ENCODE measurements at regions not wholly inside any gene's neighbourhood (a gene's known extent, or its start where the extent isn't known, plus 50 kb on each side); places are given as distances from the start of the nearest gene placed in this dataset.

DNA sequence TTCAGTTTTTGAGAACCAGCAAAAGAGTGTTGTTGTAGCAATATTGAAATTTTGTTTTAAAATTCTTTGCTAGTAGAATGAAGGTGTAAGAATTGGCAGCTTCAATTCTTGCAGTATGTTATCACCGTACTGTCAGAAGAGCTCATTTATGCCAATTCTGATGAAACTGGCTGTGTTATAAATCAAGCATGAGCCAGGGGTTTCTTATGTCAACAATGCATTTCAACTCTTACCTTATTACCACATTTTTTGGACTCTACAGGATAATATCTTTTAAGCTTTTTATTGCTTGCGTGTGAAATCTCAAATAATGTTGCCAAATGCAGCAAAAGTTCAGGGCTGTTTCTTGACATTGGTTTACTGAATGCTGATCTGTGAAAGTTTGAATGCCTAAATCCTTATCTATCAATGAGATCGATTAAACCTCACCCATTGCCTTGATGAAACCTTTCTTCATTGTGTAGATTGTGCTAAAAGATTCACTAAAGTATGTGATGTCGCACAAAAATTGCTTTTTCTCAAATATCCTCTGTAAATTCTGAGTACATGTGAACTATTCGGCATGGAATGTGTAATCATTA is 1389.3 kb upstream of the ZEB2 start:
- TF ChIP-seq, protein P1, sequence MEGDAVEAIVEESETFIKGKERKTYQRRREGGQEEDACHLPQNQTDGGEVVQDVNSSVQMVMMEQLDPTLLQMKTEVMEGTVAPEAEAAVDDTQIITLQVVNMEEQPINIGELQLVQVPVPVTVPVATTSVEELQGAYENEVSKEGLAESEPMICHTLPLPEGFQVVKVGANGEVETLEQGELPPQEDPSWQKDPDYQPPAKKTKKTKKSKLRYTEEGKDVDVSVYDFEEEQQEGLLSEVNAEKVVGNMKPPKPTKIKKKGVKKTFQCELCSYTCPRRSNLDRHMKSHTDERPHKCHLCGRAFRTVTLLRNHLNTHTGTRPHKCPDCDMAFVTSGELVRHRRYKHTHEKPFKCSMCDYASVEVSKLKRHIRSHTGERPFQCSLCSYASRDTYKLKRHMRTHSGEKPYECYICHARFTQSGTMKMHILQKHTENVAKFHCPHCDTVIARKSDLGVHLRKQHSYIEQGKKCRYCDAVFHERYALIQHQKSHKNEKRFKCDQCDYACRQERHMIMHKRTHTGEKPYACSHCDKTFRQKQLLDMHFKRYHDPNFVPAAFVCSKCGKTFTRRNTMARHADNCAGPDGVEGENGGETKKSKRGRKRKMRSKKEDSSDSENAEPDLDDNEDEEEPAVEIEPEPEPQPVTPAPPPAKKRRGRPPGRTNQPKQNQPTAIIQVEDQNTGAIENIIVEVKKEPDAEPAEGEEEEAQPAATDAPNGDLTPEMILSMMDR (IDR thresholded peaks at IDR 0.05): no peak
- no peak for TF ChIP-seq POLR2A (IDR thresholded peaks at IDR 0.05)
